ENCODE measurements at regions not wholly inside any gene's neighbourhood (a gene's known extent, or its start where the extent isn't known, plus 50 kb on each side); places are given as distances from the start of the nearest gene placed in this dataset.

- Mint-ChIP-seq H3K4me1 (peaks cover 4% of the 10 kb centered on the region), H3K27ac (no peak overlapping the region), H3K36me3 (ENCODE audit: low read depth) (no peaks in the 10 kb centered on the region), H3K9me3 (peaks cover 2% of the 10 kb centered on the region), H3K27me3 (no peaks in the 10 kb centered on the region), H3K4me3 (no peak overlapping the region)
- ChIA-PET CTCF (no interaction called here), POLR2A (no interaction called here)
- no peak for DNase-seq
Measured at GRCh38 chr3:28912120-28912885, 368.6 kb upstream of the RBMS3 start.

- H3K9me3 Mint-ChIP-seq = no peaks in the 10 kb centered on the region
- no peaks in the 10 kb centered on the region for H3K36me3 Mint-ChIP-seq (ENCODE audit: low read depth)
- POLR2A ChIA-PET = no interaction called here
- CTCF ChIA-PET = interaction anchor here (0.7 kb wide), 1 partner anchor 222 kb away, joined by 3 read pairs; no protein-coding TSS in a partner anchor
- peaks cover 4% of the 10 kb centered on the region for H3K4me1 Mint-ChIP-seq
- no peaks in the 10 kb centered on the region for H3K27me3 Mint-ChIP-seq
- no peak overlapping the region for H3K27ac Mint-ChIP-seq
- DNase-seq = no peak
- H3K4me3 Mint-ChIP-seq = no peak overlapping the region
Measured at GRCh38 chr3:28915741-28916500, 364.9 kb upstream of the RBMS3 start.

GRCh38 chr3:28916713-28917499 is 364.0 kb upstream of the RBMS3 start:
- H3K4me3 Mint-ChIP-seq = no peak overlapping the region
- H3K36me3 Mint-ChIP-seq (ENCODE audit: low read depth) = no peaks in the 10 kb centered on the region
- peak; percentile 18 for DNase-seq
- no peaks in the 10 kb centered on the region for H3K9me3 Mint-ChIP-seq
- ChIA-PET CTCF (no interaction called here), POLR2A (no interaction called here)
- no peaks in the 10 kb centered on the region for H3K27me3 Mint-ChIP-seq
- peaks cover 4% of the 10 kb centered on the region for H3K4me1 Mint-ChIP-seq
- no peak overlapping the region for H3K27ac Mint-ChIP-seq

GRCh38 chr3:28917895-28918475 is 362.9 kb upstream of the RBMS3 start:
- Mint-ChIP-seq H3K4me1 (peaks cover 2% of the 10 kb centered on the region), H3K9me3 (no peaks in the 10 kb centered on the region)
- CTCF ChIA-PET = no interaction called here

GRCh38 chr3:28922376-28922775 is 358.5 kb upstream of the RBMS3 start:
- Mint-ChIP-seq H3K9me3 (no peaks in the 10 kb centered on the region), H3K36me3 (ENCODE audit: low read depth) (no peaks in the 10 kb centered on the region), H3K27me3 (no peaks in the 10 kb centered on the region), H3K4me3 (no peak overlapping the region), H3K4me1 (no peaks in the 10 kb centered on the region), H3K27ac (no peak overlapping the region)
- CTCF ChIA-PET = no interaction called here
- no peak for DNase-seq
- POLR2A ChIA-PET = no interaction called here

More at GRCh38 chr3:28917895-28918475, 362.9 kb upstream of the RBMS3 start:
- no peak overlapping the region for H3K4me3 Mint-ChIP-seq
- H3K27me3 Mint-ChIP-seq = no peaks in the 10 kb centered on the region
- DNase-seq = no peak
- POLR2A ChIA-PET = no interaction called here
- no peak overlapping the region for H3K27ac Mint-ChIP-seq
- no peaks in the 10 kb centered on the region for H3K36me3 Mint-ChIP-seq (ENCODE audit: low read depth)

- CTCF ChIA-PET = no interaction called here
- no peak overlapping the region for H3K27ac Mint-ChIP-seq
- no peaks in the 10 kb centered on the region for H3K4me1 Mint-ChIP-seq
- no peaks in the 10 kb centered on the region for H3K27me3 Mint-ChIP-seq
- no peaks in the 10 kb centered on the region for H3K36me3 Mint-ChIP-seq (ENCODE audit: low read depth)
- no peak for DNase-seq
- POLR2A ChIA-PET = no interaction called here
- H3K4me3 Mint-ChIP-seq = no peak overlapping the region
- H3K9me3 Mint-ChIP-seq = no peaks in the 10 kb centered on the region
Measured at GRCh38 chr3:28923994-28924393, 356.9 kb upstream of the RBMS3 start.

- H3K4me1 Mint-ChIP-seq = no peaks in the 10 kb centered on the region
- no peaks in the 10 kb centered on the region for H3K27me3 Mint-ChIP-seq
- H3K36me3 Mint-ChIP-seq (ENCODE audit: low read depth) = no peaks in the 10 kb centered on the region
- ChIA-PET POLR2A (no interaction called here), CTCF (no interaction called here)
- no peak overlapping the region for H3K27ac Mint-ChIP-seq
- H3K9me3 Mint-ChIP-seq = no peaks in the 10 kb centered on the region
- H3K4me3 Mint-ChIP-seq = no peak overlapping the region
- no peak for DNase-seq
Measured at GRCh38 chr3:28924744-28925360, 356.0 kb upstream of the RBMS3 start.

- no peak for DNase-seq
- Mint-ChIP-seq H3K4me3 (no peak overlapping the region), H3K27ac (no peak overlapping the region), H3K9me3 (no peaks in the 10 kb centered on the region), H3K36me3 (ENCODE audit: low read depth) (no peaks in the 10 kb centered on the region), H3K4me1 (peaks cover 20% of the 10 kb centered on the region), H3K27me3 (no peaks in the 10 kb centered on the region)
- ChIA-PET POLR2A (no interaction called here), CTCF (no interaction called here)
Measured at GRCh38 chr3:28933337-28933736, 347.5 kb upstream of the RBMS3 start.

- Mint-ChIP-seq H3K27me3 (no peaks in the 10 kb centered on the region), H3K27ac (no peak overlapping the region), H3K4me3 (no peak overlapping the region), H3K36me3 (ENCODE audit: low read depth) (no peaks in the 10 kb centered on the region), H3K9me3 (no peaks in the 10 kb centered on the region), H3K4me1 (peaks cover 20% of the 10 kb centered on the region)
- CTCF ChIA-PET = no interaction called here
- DNase-seq = no peak
- POLR2A ChIA-PET = no interaction called here
Measured at GRCh38 chr3:28934126-28934813, 346.6 kb upstream of the RBMS3 start.

- POLR2A ChIA-PET = no interaction called here
- CTCF ChIA-PET = no interaction called here
- no peaks in the 10 kb centered on the region for H3K9me3 Mint-ChIP-seq
- no peaks in the 10 kb centered on the region for H3K36me3 Mint-ChIP-seq (ENCODE audit: low read depth)
- H3K4me1 Mint-ChIP-seq = peaks cover 24% of the 10 kb centered on the region
- H3K4me3 Mint-ChIP-seq = no peak overlapping the region
- no peak for DNase-seq
- peak overlapping the region; percentile 54 for H3K27ac Mint-ChIP-seq
- no peaks in the 10 kb centered on the region for H3K27me3 Mint-ChIP-seq
Measured at GRCh38 chr3:28935146-28935545, 345.7 kb upstream of the RBMS3 start.

GRCh38 chr3:28936154-28936553 is 344.7 kb upstream of the RBMS3 start:
- Mint-ChIP-seq H3K27ac (no peak overlapping the region), H3K4me3 (no peak overlapping the region), H3K4me1 (peaks cover 29% of the 10 kb centered on the region), H3K9me3 (no peaks in the 10 kb centered on the region), H3K27me3 (no peaks in the 10 kb centered on the region), H3K36me3 (ENCODE audit: low read depth) (no peaks in the 10 kb centered on the region)
- no peak for DNase-seq
- CTCF ChIA-PET = no interaction called here
- POLR2A ChIA-PET = no interaction called here

- no peaks in the 10 kb centered on the region for H3K9me3 Mint-ChIP-seq
- H3K4me3 Mint-ChIP-seq = no peak overlapping the region
- H3K36me3 Mint-ChIP-seq (ENCODE audit: low read depth) = no peaks in the 10 kb centered on the region
- ChIA-PET CTCF (no interaction called here), POLR2A (no interaction called here)
- no peak overlapping the region for H3K27ac Mint-ChIP-seq
- no peak for DNase-seq
- H3K27me3 Mint-ChIP-seq = peaks cover under 1% of the 10 kb centered on the region
- H3K4me1 Mint-ChIP-seq = peaks cover 14% of the 10 kb centered on the region
Measured at GRCh38 chr3:28940530-28940929, 340.3 kb upstream of the RBMS3 start.
